Sigmoid colon (tissue), 4 donors: ENCODE measurements at regions not wholly inside any gene's neighbourhood (a gene's known extent, or its start where the extent isn't known, plus 50 kb on each side); places are given as distances from the start of the nearest gene placed in this dataset.

Experiments used
- EP300 ChIP-seq, 4 donors: sonication (generic); formaldehyde crosslinking; IDR thresholded peaks; one replicate each; pipeline ENCODE4 v1.6.1; 2017; ENCODE audit warnings: antibody characterized with exemption in 4 of 4
- POLR2A ChIP-seq, 2 donors: fragments of 450-650 bp; IDR thresholded peaks; one replicate each; pipeline ENCODE4 v1.6.1; 2016; ENCODE audit warnings: antibody characterized with exemption in 2 of 2, mild to moderate bottlenecking in 2 of 2, moderate library complexity in 2 of 2
- POLR2AphosphoS5 ChIP-seq, 4 donors: sonication (generic); formaldehyde crosslinking; IDR thresholded peaks; one replicate each; pipeline ENCODE4 v1.6.1; 2017; ENCODE audit warnings: antibody characterized with exemption in 4 of 4
- TF ChIP-seq, protein P1 (sequence below), 4 experiments: fragments of 450-650 bp in 3 of 4; fragments of 200-600 bp in 1 of 4; IDR thresholded peaks; one replicate each; pipeline ENCODE4 v1.5.1; 2016 to 2019; ENCODE audit warnings: antibody characterized with exemption in 4 of 4, mild to moderate bottlenecking in 3 of 4, moderate library complexity in 2 of 4

- TF ChIP-seq, protein P1, sequence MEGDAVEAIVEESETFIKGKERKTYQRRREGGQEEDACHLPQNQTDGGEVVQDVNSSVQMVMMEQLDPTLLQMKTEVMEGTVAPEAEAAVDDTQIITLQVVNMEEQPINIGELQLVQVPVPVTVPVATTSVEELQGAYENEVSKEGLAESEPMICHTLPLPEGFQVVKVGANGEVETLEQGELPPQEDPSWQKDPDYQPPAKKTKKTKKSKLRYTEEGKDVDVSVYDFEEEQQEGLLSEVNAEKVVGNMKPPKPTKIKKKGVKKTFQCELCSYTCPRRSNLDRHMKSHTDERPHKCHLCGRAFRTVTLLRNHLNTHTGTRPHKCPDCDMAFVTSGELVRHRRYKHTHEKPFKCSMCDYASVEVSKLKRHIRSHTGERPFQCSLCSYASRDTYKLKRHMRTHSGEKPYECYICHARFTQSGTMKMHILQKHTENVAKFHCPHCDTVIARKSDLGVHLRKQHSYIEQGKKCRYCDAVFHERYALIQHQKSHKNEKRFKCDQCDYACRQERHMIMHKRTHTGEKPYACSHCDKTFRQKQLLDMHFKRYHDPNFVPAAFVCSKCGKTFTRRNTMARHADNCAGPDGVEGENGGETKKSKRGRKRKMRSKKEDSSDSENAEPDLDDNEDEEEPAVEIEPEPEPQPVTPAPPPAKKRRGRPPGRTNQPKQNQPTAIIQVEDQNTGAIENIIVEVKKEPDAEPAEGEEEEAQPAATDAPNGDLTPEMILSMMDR (IDR thresholded peaks at IDR 0.05) = no peak
- no peak for TF ChIP-seq POLR2A (IDR thresholded peaks at IDR 0.05)
- no peak for TF ChIP-seq POLR2AphosphoS5 (IDR thresholded peaks at IDR 0.05)
- TF ChIP-seq EP300 (IDR thresholded peaks at IDR 0.05) = no peak
These were observed 350.3 kb upstream of the FAM98A start for GRCh38 chr2:33949371-33949770.
